ENCODE measurements at regions not wholly inside any gene's neighbourhood (a gene's known extent, or its start where the extent isn't known, plus 50 kb on each side); places are given as distances from the start of the nearest gene placed in this dataset.

GRCh38 chr2:59892398-59892797 is 661.1 kb downstream of the BCL11A start:
- Histone ChIP-seq H3K27me3 (ENCODE audit: insufficient read depth, low read depth) (peaks cover 9% of the 10 kb centered on the region; the same call in 1 of the 2 replicates), H3K27ac (no peak overlapping the region), H3K9me3 (ENCODE audit: insufficient read depth, low read depth) (no peaks in the 10 kb centered on the region), H2AFZ (no peak overlapping the region), H3K9me2 (ENCODE audit: insufficient read depth) (no peaks in the 10 kb centered on the region), H3F3A (ENCODE audit: insufficient read depth, low read depth) (no peaks in the 10 kb centered on the region), H3K4me1 (replicated peaks; ENCODE audit: insufficient read depth) (no peaks in the 10 kb centered on the region), H3K4me2 (no peak overlapping the region), H3K36me3 (ENCODE audit: low read depth) (no peaks in the 10 kb centered on the region), H4K20me1 (ENCODE audit: insufficient read depth) (no peaks in the 10 kb centered on the region), H3K79me2 (ENCODE audit: low read depth) (no peaks in the 10 kb centered on the region), H3K4me3 (no peak overlapping the region)
- no TSS peak for BruUV-seq (replicated peaks)
- no peak for DNase-seq
- POLR2A ChIA-PET (ENCODE audit: unreplicated experiment): no interaction called here
- no peak for TF ChIP-seq CTCF (conservative IDR thresholded peaks at IDR 0.05)
- TF ChIP-seq EZH2 (IDR thresholded peaks at IDR 0.05; ENCODE audit: low read depth): no peak
- CTCF ChIA-PET: no interaction called here
- intact Hi-C loops (cut with micrococcal nuclease; ENCODE audit: unreplicated experiment): no loop called here

DNA sequence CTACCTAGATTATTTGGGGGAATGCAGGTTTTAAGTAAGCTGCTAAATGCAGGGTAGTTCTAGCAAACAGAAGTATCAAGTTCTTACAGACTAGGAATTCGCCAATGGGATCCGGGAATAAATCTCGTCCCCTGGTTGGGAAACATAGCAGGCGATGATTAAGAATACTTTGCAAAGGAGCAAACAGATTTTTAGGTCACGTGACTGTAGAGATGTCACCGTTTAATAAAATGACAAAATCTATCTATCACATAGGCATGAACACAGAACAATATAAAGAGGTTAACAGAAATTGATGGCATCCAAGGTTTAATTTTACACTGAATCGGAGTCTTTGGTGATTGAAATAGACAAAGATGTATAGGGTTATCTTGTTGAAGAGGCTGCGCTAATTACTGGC is 664.1 kb downstream of the BCL11A start:
- no TSS peak for BruUV-seq (replicated peaks)
- POLR2A ChIA-PET (ENCODE audit: unreplicated experiment): no interaction called here
- no peaks in the 10 kb centered on the region for H3K36me3 ChIP-seq (ENCODE audit: low read depth)
- no peak overlapping the region for H2AFZ ChIP-seq
- H4K20me1 ChIP-seq (ENCODE audit: insufficient read depth): no peaks in the 10 kb centered on the region
- intact Hi-C loops (cut with micrococcal nuclease; ENCODE audit: unreplicated experiment): no loop called here
- CTCF ChIA-PET: no interaction called here
- no peaks in the 10 kb centered on the region for H3K79me2 ChIP-seq (ENCODE audit: low read depth)
- no peaks in the 10 kb centered on the region for H3K9me3 ChIP-seq (ENCODE audit: insufficient read depth, low read depth)
- H3F3A ChIP-seq (ENCODE audit: insufficient read depth, low read depth): no peaks in the 10 kb centered on the region
- H3K27me3 ChIP-seq (ENCODE audit: insufficient read depth, low read depth): peaks cover 22% of the 10 kb centered on the region
- no peak overlapping the region for H3K4me3 ChIP-seq
- no peaks in the 10 kb centered on the region for H3K9me2 ChIP-seq (ENCODE audit: insufficient read depth)
- DNase-seq: no peak
- no peak overlapping the region for H3K27ac ChIP-seq
- no peak overlapping the region for H3K4me2 ChIP-seq
- no peak for TF ChIP-seq CTCF (conservative IDR thresholded peaks at IDR 0.05)
- no peak for TF ChIP-seq EZH2 (IDR thresholded peaks at IDR 0.05; ENCODE audit: low read depth)
- H3K4me1 ChIP-seq (replicated peaks; ENCODE audit: insufficient read depth): no peaks in the 10 kb centered on the region

- TF ChIP-seq CTCF (conservative IDR thresholded peaks at IDR 0.05) (no peak), EZH2 (IDR thresholded peaks at IDR 0.05; ENCODE audit: low read depth) (no peak)
Measured at GRCh38 chr2:59888706-59889105, 664.7 kb downstream of the BCL11A start.

More at GRCh38 chr2:59888706-59889105, 664.7 kb downstream of the BCL11A start:
- Histone ChIP-seq H3K9me3 (ENCODE audit: insufficient read depth, low read depth) (no peaks in the 10 kb centered on the region), H3K4me1 (replicated peaks; ENCODE audit: insufficient read depth) (no peaks in the 10 kb centered on the region), H3K27me3 (ENCODE audit: insufficient read depth, low read depth) (peaks cover 22% of the 10 kb centered on the region), H4K20me1 (ENCODE audit: insufficient read depth) (no peaks in the 10 kb centered on the region), H3K27ac (no peak overlapping the region), H3K4me2 (no peak overlapping the region), H3K36me3 (ENCODE audit: low read depth) (no peaks in the 10 kb centered on the region), H3K4me3 (no peak overlapping the region), H3F3A (ENCODE audit: insufficient read depth, low read depth) (no peaks in the 10 kb centered on the region), H3K9me2 (ENCODE audit: insufficient read depth) (no peaks in the 10 kb centered on the region), H3K79me2 (ENCODE audit: low read depth) (no peaks in the 10 kb centered on the region), H2AFZ (no peak overlapping the region)
- ChIA-PET POLR2A (ENCODE audit: unreplicated experiment) (no interaction called here), CTCF (no interaction called here)
- intact Hi-C loops (cut with micrococcal nuclease; ENCODE audit: unreplicated experiment): no loop called here
- no TSS peak for BruUV-seq (replicated peaks)
- no peak for DNase-seq

All from PC-9 (cell line).